ENCODE measurements at regions not wholly inside any gene's neighbourhood (a gene's known extent, or its start where the extent isn't known, plus 50 kb on each side); places are given as distances from the start of the nearest gene placed in this dataset.

- TF ChIP-seq CTCF (IDR thresholded peaks at IDR 0.05), result no peak
- TF ChIP-seq POLR2A (IDR thresholded peaks at IDR 0.05), result no peak
Observed at GRCh38 chr18:70520867-70521266, 232.0 kb downstream of the SOCS6 start.
